A549 (cell line): ENCODE measurements at regions not wholly inside any gene's neighbourhood (a gene's known extent, or its start where the extent isn't known, plus 50 kb on each side); places are given as distances from the start of the nearest gene placed in this dataset.

Experiments used
- CHD4 ChIP-seq: fragments of 200-600 bp; sonication (generic); IDR thresholded peaks from 2 replicates; pipeline ENCODE4 v1.6.1; 2016; ENCODE audit warnings: antibody characterized with exemption, mild to moderate bottlenecking, borderline replicate concordance
- EP300 ChIP-seq, 2 experiments: fragments of >200 bp; sonication (Bioruptor Twin); formaldehyde crosslinking; IDR thresholded peaks; 2 replicates in 1 of 2; 3 replicates in 1 of 2; pipeline ENCODE4 v1.6.1; 2016 to 2017
- HOXA7 ChIP-seq: fragments of 250-450 bp; sonication (Bioruptor Pico); IDR thresholded peaks from 2 replicates; pipeline ENCODE4 v1.5.0; 2020; ENCODE audit warnings: mild to moderate bottlenecking, moderate library complexity
- PBX3 ChIP-seq: IDR thresholded peaks from 2 replicates; pipeline ENCODE4 v1.6.1; 2012
- POLR2A ChIP-seq: IDR thresholded peaks from 2 replicates; pipeline ENCODE4 v1.6.1; 2012; ENCODE audit warnings: mild to moderate bottlenecking, low read length
- TF ChIP-seq, protein P1 (sequence below): IDR thresholded peaks from 2 replicates; pipeline ENCODE4 v1.6.1; 2012; ENCODE audit warnings: low read depth, borderline replicate concordance
- TF ChIP-seq, protein P2 (sequence below): fragments of >200 bp; sonication (Bioruptor Twin); formaldehyde crosslinking; IDR thresholded peaks from 3 replicates; pipeline ENCODE4 v1.5.1; 2016
- TF ChIP-seq, protein P3 (sequence below): IDR thresholded peaks from 2 replicates; pipeline ENCODE4 v1.6.1; 2012

DNA sequence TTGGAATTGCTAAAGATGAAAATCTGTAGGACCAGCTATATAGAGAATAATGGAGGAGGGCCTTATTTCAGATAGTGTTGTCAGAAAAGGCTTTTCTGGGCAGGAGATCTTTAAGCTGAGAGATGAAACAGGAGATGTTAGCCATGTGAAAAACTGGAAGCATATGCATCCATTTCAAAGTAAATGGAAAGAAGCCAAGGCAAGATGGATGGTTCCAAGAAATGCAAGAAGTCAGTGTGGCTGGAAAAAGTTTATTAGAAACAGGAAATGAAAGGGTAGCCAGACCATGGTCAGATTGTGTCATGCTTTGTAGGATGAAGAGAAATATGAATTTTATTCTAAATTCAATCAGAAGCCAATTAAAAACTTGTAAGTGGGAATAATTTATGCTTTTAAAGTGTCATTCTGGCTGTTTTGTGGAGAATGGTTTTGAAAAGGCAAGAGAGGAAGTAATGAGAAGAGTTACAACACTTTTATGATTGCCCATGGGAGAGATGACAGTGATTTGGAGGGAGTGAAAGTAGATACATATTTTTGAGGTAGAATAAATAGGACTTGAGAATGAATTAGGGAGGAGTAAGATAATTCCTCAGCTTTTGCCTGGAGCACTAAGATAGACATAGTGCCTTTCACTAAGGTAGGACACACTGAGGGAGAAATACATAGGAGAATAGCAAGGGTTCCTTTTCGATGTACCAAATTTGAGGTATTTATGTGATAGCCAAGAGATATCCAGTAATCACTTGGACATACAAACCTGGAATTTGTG is 620.1 kb downstream of the HTR1B start:
- TF ChIP-seq, protein P1, sequence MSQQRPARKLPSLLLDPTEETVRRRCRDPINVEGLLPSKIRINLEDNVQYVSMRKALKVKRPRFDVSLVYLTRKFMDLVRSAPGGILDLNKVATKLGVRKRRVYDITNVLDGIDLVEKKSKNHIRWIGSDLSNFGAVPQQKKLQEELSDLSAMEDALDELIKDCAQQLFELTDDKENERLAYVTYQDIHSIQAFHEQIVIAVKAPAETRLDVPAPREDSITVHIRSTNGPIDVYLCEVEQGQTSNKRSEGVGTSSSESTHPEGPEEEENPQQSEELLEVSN, result no peak
- no peak for TF ChIP-seq POLR2A
- TF ChIP-seq CHD4, result no peak
- TF ChIP-seq PBX3, result no peak
- no peak for TF ChIP-seq EP300 (IDR thresholded peaks at IDR 0.05)
- TF ChIP-seq, protein P2, sequence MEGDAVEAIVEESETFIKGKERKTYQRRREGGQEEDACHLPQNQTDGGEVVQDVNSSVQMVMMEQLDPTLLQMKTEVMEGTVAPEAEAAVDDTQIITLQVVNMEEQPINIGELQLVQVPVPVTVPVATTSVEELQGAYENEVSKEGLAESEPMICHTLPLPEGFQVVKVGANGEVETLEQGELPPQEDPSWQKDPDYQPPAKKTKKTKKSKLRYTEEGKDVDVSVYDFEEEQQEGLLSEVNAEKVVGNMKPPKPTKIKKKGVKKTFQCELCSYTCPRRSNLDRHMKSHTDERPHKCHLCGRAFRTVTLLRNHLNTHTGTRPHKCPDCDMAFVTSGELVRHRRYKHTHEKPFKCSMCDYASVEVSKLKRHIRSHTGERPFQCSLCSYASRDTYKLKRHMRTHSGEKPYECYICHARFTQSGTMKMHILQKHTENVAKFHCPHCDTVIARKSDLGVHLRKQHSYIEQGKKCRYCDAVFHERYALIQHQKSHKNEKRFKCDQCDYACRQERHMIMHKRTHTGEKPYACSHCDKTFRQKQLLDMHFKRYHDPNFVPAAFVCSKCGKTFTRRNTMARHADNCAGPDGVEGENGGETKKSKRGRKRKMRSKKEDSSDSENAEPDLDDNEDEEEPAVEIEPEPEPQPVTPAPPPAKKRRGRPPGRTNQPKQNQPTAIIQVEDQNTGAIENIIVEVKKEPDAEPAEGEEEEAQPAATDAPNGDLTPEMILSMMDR, result no peak
- TF ChIP-seq HOXA7 (CRISPR knock-in tag), result no peak
- TF ChIP-seq, protein P3, sequence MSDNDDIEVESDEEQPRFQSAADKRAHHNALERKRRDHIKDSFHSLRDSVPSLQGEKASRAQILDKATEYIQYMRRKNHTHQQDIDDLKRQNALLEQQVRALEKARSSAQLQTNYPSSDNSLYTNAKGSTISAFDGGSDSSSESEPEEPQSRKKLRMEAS, result no peak
